HepG2 (cell line): ENCODE measurements at regions not wholly inside any gene's neighbourhood (a gene's known extent, or its start where the extent isn't known, plus 50 kb on each side); places are given as distances from the start of the nearest gene placed in this dataset.

Experiments
- ATAC-seq: fragments of 200-7000 bp; cut with Tn5 transposase; 3 replicates; pipeline ENCODE4 v1.9.1; 2020; ENCODE audit warnings: mild to moderate bottlenecking, moderate library complexity
- BruUV-seq: library from RNA; stranded (reverse); fragments of 400-500 nt; replicated peaks from 2 replicates; lab custom pipeline; 2021; lab: Mats Ljungman, UMichigan
- CTCF ChIA-PET: fragments of 300-600 bp; formaldehyde crosslinking; extraction: SDS; loops from one replicate; lab custom pipeline; 2021; ENCODE audit warnings: low total read pairs, inconsistent platforms, low intra/inter-chr PET ratio; lab: Yijun Ruan, JAX
- POLR2A ChIA-PET: fragments of 350-600 bp; sonication (Branson Sonifier 250); formaldehyde crosslinking; loops from one replicate; lab custom pipeline; 2020; ENCODE audit warnings: antibody characterized with exemption, inconsistent platforms; lab: Yijun Ruan, JAX
- DNase-seq: peaks from one replicate; pipeline ENCODE4 v3.0.0-alpha.2; 2015; ENCODE audit warnings: low spot score
- FAIRE-seq: peaks from 3 replicates; lab custom pipeline; 2011; peaks lifted over from hg19 to GRCh38; lab: Jason Lieb, UNC
- H2AFZ ChIP-seq: one replicate; pipeline ENCODE4 v1.6.1; 2011; ENCODE audit warnings: low read length, inconsistent platforms
- H3K27ac ChIP-seq: fragments of 300-600 bp; 3 replicates; pipeline ENCODE4 v1.8.0; 2011; ENCODE audit warnings: mixed run types, mild to moderate bottlenecking, mixed read lengths, low read length, inconsistent platforms; ENCODE audit not compliant: insufficient read depth; ENCODE audit errors: extremely low read length
- H3K27me3 ChIP-seq, 2 experiments: fragments of 200-600 bp in 1 of 2; 2 replicates in 1 of 2; 3 replicates in 1 of 2; pipeline versions ENCODE4 v1.6.0 to v1.8.0; 2011; ENCODE audit warnings: low read length in 2 of 2, mild to moderate bottlenecking in 2 of 2, moderate library complexity in 2 of 2, inconsistent platforms in 1 of 2; ENCODE audit not compliant: insufficient read depth in 2 of 2, control insufficient read depth in 1 of 2
- H3K36me3 ChIP-seq, 2 experiments: fragments of 200-600 bp in 1 of 2; replicated peaks in 1 of 2; 2 replicates in 1 of 2; 3 replicates in 1 of 2; pipeline versions ENCODE4 v1.5.1 to v1.8.0; 2011; ENCODE audit warnings: low read length in 2 of 2, inconsistent platforms in 1 of 2; ENCODE audit not compliant: insufficient read depth in 2 of 2, control insufficient read depth in 1 of 2
- H3K4me1 ChIP-seq: 2 replicates; pipeline ENCODE4 v1.5.1; 2012; ENCODE audit warnings: low read length, inconsistent platforms; ENCODE audit not compliant: insufficient read depth
- H3K4me2 ChIP-seq: 2 replicates; pipeline ENCODE4 v1.6.0; 2011; ENCODE audit warnings: low read depth, low read length, inconsistent platforms
- H3K4me3 ChIP-seq, 3 experiments: fragments of 200-600 bp in 1 of 3; sonication (generic), shearing (Covaris generic) in 1 of 3; replicated peaks in 1 of 3; 2 replicates each; pipeline ENCODE4 v1.5.1; 2011 to 2016; ENCODE audit warnings: low read length in 3 of 3, inconsistent platforms in 2 of 3, low read depth in 2 of 3, mild to moderate bottlenecking in 2 of 3, control low read depth in 1 of 3, mixed read lengths in 1 of 3; ENCODE audit not compliant: insufficient read depth in 1 of 3
- H3K79me2 ChIP-seq: one replicate; pipeline ENCODE4 v1.6.1; 2011; ENCODE audit warnings: low read length, inconsistent platforms; ENCODE audit not compliant: insufficient read depth
- H3K9ac ChIP-seq: 2 replicates; pipeline ENCODE4 v1.6.0; 2011; ENCODE audit warnings: mild to moderate bottlenecking, low read depth, low read length, inconsistent platforms; ENCODE audit not compliant: insufficient read depth
- H3K9me3 ChIP-seq: 2 replicates; pipeline ENCODE4 v1.5.1; 2012; ENCODE audit warnings: mild to moderate bottlenecking, low read length
- H4K20me1 ChIP-seq: 2 replicates; pipeline ENCODE4 v1.6.0; 2011; ENCODE audit warnings: inconsistent platforms, mild to moderate bottlenecking, low read length, moderate library complexity; ENCODE audit not compliant: insufficient read depth
- GTF2F1 ChIP-seq: fragments of 150-350 bp; IDR thresholded peaks from 2 replicates; pipeline ENCODE4 v1.6.1; 2014; ENCODE audit warnings: low read length
- IKZF5 ChIP-seq: IDR thresholded peaks from 2 replicates; pipeline ENCODE4 v1.6.1; 2018; ENCODE audit warnings: missing genetic modification reagents, mild to moderate bottlenecking, missing compliant biosample characterization
- MATR3 ChIP-seq: sonication (generic); formaldehyde crosslinking; IDR thresholded peaks from 2 replicates; pipeline ENCODE4 v1.4.0; 2020; ENCODE audit warnings: missing genetic modification reagents
- PRPF4 ChIP-seq: fragments of 200-400 bp; formaldehyde crosslinking; IDR thresholded peaks from 2 replicates; pipeline ENCODE4 v1.6.1; 2016; ENCODE audit warnings: low read length, low read depth; ENCODE audit not compliant: poor library complexity, severe bottlenecking
- SP140L ChIP-seq: sonication (generic); formaldehyde crosslinking; IDR thresholded peaks from 2 replicates; pipeline ENCODE4 v1.4.0; 2020; ENCODE audit warnings: missing genetic modification reagents, borderline replicate concordance
- ZMYM3 ChIP-seq: sonication (generic); formaldehyde crosslinking; IDR thresholded peaks from 2 replicates; pipeline ENCODE4 v1.5.1; 2020; ENCODE audit warnings: mild to moderate bottlenecking, missing genetic modification reagents
- ZNF703 ChIP-seq: sonication (generic); formaldehyde crosslinking; IDR thresholded peaks from 2 replicates; pipeline ENCODE4 v1.5.1; 2020; ENCODE audit warnings: missing genetic modification reagents, mild to moderate bottlenecking, moderate library complexity, borderline replicate concordance
- WGBS: methylation state at CpG from one replicate; pipeline ENCODE4 v1.1.6; 2017; ENCODE audit warnings: low lambda C conversion rate; 5-methylcytosine and 5-hydroxymethylcytosine counted together
- in situ Hi-C: cut with HindIII; loops from 2 replicates; pipeline ENCODE4 v1.10.0; 2017; ENCODE audit warnings: low pct_unique_long_range_greater_than_20kb; ENCODE audit not compliant: extremely low pct_ligation_motif_present
- intact Hi-C: fragments of 100-400 bp; cut with micrococcal nuclease; formaldehyde crosslinking; loops from one replicate; pipeline ENCODE4 v1.10.0; 2022; ENCODE audit not compliant: unreplicated experiment
- TF ChIP-seq, protein P1 (sequence below): sonication (generic); formaldehyde crosslinking; IDR thresholded peaks from 2 replicates; pipeline ENCODE4 v1.5.0; 2020; ENCODE audit warnings: mild to moderate bottlenecking, missing genetic modification reagents, borderline replicate concordance
- TF ChIP-seq, protein P2 (sequence below): sonication (generic); formaldehyde crosslinking; IDR thresholded peaks from 2 replicates; pipeline ENCODE4 v1.5.0; 2020; ENCODE audit warnings: missing genetic modification reagents, mild to moderate bottlenecking, borderline replicate concordance

DNA sequence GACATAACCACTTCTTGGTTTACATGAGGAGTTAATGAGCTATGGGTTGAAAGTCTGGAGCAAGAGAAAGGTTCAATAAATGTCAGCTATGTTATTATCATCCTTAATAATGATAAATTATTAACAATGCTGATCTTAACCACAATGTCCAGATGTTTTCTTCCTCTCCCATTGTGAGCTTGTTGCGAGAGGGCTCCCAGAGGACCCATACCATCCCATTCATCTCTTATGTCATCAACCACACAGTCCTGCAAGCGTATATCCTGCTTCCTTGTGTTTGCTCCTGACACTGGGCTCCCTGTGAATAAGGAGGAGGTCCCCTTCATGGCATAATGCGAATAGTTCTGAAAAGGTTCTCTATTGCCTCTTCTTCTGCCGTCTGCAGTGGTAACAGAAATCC is 266.8 kb downstream of the TLE3 start (continued):
- TF ChIP-seq, protein P1, sequence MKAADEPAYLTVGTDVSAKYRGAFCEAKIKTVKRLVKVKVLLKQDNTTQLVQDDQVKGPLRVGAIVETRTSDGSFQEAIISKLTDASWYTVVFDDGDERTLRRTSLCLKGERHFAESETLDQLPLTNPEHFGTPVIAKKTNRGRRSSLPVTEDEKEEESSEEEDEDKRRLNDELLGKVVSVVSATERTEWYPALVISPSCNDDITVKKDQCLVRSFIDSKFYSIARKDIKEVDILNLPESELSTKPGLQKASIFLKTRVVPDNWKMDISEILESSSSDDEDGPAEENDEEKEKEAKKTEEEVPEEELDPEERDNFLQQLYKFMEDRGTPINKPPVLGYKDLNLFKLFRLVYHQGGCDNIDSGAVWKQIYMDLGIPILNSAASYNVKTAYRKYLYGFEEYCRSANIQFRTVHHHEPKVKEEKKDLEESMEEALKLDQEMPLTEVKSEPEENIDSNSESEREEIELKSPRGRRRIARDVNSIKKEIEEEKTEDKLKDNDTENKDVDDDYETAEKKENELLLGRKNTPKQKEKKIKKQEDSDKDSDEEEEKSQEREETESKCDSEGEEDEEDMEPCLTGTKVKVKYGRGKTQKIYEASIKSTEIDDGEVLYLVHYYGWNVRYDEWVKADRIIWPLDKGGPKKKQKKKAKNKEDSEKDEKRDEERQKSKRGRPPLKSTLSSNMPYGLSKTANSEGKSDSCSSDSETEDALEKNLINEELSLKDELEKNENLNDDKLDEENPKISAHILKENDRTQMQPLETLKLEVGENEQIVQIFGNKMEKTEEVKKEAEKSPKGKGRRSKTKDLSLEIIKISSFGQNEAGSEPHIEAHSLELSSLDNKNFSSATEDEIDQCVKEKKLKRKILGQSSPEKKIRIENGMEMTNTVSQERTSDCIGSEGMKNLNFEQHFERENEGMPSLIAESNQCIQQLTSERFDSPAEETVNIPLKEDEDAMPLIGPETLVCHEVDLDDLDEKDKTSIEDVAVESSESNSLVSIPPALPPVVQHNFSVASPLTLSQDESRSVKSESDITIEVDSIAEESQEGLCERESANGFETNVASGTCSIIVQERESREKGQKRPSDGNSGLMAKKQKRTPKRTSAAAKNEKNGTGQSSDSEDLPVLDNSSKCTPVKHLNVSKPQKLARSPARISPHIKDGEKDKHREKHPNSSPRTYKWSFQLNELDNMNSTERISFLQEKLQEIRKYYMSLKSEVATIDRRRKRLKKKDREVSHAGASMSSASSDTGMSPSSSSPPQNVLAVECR (CRISPR knock-in tag), result no peak
- TF ChIP-seq PRPF4 (no peak), ZMYM3 (CRISPR knock-in tag) (no peak)

- TF ChIP-seq SP140L (CRISPR knock-in tag) (no peak), MATR3 (no peak), ZNF703 (CRISPR knock-in tag) (no peak), GTF2F1 (no peak), IKZF5 (CRISPR knock-in tag) (no peak)
- TF ChIP-seq, protein P2, sequence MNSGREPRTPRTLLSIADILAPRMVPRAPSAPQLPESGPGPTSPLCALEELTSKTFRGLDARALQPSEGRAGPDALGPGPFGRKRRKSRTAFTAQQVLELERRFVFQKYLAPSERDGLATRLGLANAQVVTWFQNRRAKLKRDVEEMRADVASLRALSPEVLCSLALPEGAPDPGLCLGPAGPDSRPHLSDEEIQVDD (CRISPR knock-in tag), result no peak
- TF ChIP-seq, all 625 proteins: peak for 0
- Histone ChIP-seq H3K4me1 (no peaks in the 10 kb centered on the region), H4K20me1 (no peaks in the 10 kb centered on the region), H2AFZ (no peak overlapping the region), H3K4me2 (no peak overlapping the region), H3K27me3 (peaks cover 4 to 27% of the 10 kb centered on the region in 2 experiments; a peak in 2 of 5 replicates), H3K36me3 (no peaks in the 10 kb centered on the region), H3K27ac (no peak overlapping the region), H3K9ac (no peak overlapping the region), H3K79me2 (no peaks in the 10 kb centered on the region), H3K9me3 (no peaks in the 10 kb centered on the region), H3K4me3 (no peak overlapping the region)
- CTCF ChIA-PET, result no interaction called here
- intact Hi-C loops (no loop called here), in situ Hi-C loops (no loop called here)
- FAIRE-seq, result no peak
- BruUV-seq, result no TSS peak
- DNase-seq, result no peak
- POLR2A ChIA-PET, result no interaction called here
- 11% methylated on average over 4 of the region's 5 CpGs for WGBS
- no peak for ATAC-seq
These were observed 263.4 kb downstream of the TLE3 start for GRCh38 chr15:69834267-69834666.
